ENCODE measurements at regions not wholly inside any gene's neighbourhood (a gene's known extent, or its start where the extent isn't known, plus 50 kb on each side); places are given as distances from the start of the nearest gene placed in this dataset.

GRCh38 chr7:131781-132482 is 60.4 kb upstream of the FAM20C start:
- Histone ChIP-seq H2AFZ (ENCODE audit: low read depth) (no peak overlapping the region), H4K20me1 (ENCODE audit: insufficient read depth) (no peaks in the 10 kb centered on the region), H3K4me2 (no peak overlapping the region), H3K9ac (no peak overlapping the region), H3K4me3 (ENCODE audit: low read depth in 2 of 2, low read length in 1 of 2) (no peak overlapping the region), H3K36me3 (replicated peaks in 1 of 2; ENCODE audit: control insufficient read depth in 1 of 2, insufficient read depth in 2 of 2, low read length in 1 of 2) (no peaks in the 10 kb centered on the region), H3K4me1 (ENCODE audit: control insufficient read depth in 1 of 2, insufficient read depth in 2 of 2, low read depth in 1 of 2, low read length in 1 of 2) (no peaks in the 10 kb centered on the region; a peak in 1 of 4 replicates), H3K9me2 (no peaks in the 10 kb centered on the region), H3K27me3 (ENCODE audit: insufficient read depth) (peaks cover 3% of the 10 kb centered on the region), H3F3A (replicated peaks; ENCODE audit: insufficient read depth) (no peaks in the 10 kb centered on the region), H3K27ac (ENCODE audit: low read depth in 2 of 2, low read length in 1 of 2) (no peak overlapping the region), H3K79me2 (ENCODE audit: insufficient read depth) (no peaks in the 10 kb centered on the region), H3K9me3 (no peaks in the 10 kb centered on the region)
- CTCF ChIA-PET = no interaction called here
- 76% methylated on average over 17 of the region's 21 CpGs for WGBS (ENCODE audit: low lambda C conversion rate)
- POLR2A ChIA-PET = interaction anchor here (0.5 kb wide), 1 partner anchor 715 kb away, joined by 3 read pairs; no protein-coding TSS in a partner anchor
- DNase-seq = no peak
- no peak for TF ChIP-seq GATA2 (CRISPR knock-in tag; IDR thresholded peaks at IDR 0.05)
- no peak for TF ChIP-seq MEF2A (IDR thresholded peaks at IDR 0.05; ENCODE audit: borderline replicate concordance, low read depth)
- TF ChIP-seq MXI1 (IDR thresholded peaks at IDR 0.05; ENCODE audit: low read depth, low read length) = no peak
- no peak for TF ChIP-seq PBX3 (IDR thresholded peaks at IDR 0.05)
- TF ChIP-seq TAF1 (IDR thresholded peaks at IDR 0.05; ENCODE audit: borderline replicate concordance, low read depth, low read length) = no peak
- TF ChIP-seq RCOR1 (IDR thresholded peaks at IDR 0.05; ENCODE audit: low read length) = no peak
- no peak for TF ChIP-seq POLR2AphosphoS5 (IDR thresholded peaks at IDR 0.05; ENCODE audit: low read depth, low read length)
- no peak for TF ChIP-seq FOSL2 (IDR thresholded peaks at IDR 0.05; ENCODE audit: borderline replicate concordance, low read depth)
- no peak for TF ChIP-seq TEAD4 (IDR thresholded peaks at IDR 0.05; ENCODE audit: borderline replicate concordance, insufficient read depth)
- no peak for TF ChIP-seq FOXJ3 (CRISPR knock-in tag; IDR thresholded peaks at IDR 0.05)
- no peak for TF ChIP-seq RAD21 (IDR thresholded peaks at IDR 0.05; ENCODE audit: low read length)
- no peak for TF ChIP-seq SIN3A (IDR thresholded peaks at IDR 0.05; ENCODE audit: borderline replicate concordance, low read depth, low read length)
- no peak for TF ChIP-seq MAX (IDR thresholded peaks at IDR 0.05; ENCODE audit: low read depth)

- Histone ChIP-seq H3F3A (replicated peaks; ENCODE audit: insufficient read depth) (no peaks in the 10 kb centered on the region), H3K9ac (no peak overlapping the region), H3K9me3 (no peaks in the 10 kb centered on the region), H3K9me2 (no peaks in the 10 kb centered on the region), H3K27me3 (ENCODE audit: insufficient read depth) (peaks cover 6% of the 10 kb centered on the region), H3K27ac (ENCODE audit: low read depth in 2 of 2, low read length in 1 of 2) (no peak overlapping the region), H3K36me3 (replicated peaks in 1 of 2; ENCODE audit: control insufficient read depth in 1 of 2, insufficient read depth in 2 of 2, low read length in 1 of 2) (no peaks in the 10 kb centered on the region), H3K4me2 (no peak overlapping the region), H3K4me1 (ENCODE audit: control insufficient read depth in 1 of 2, insufficient read depth in 2 of 2, low read depth in 1 of 2, low read length in 1 of 2) (no peaks in the 10 kb centered on the region; a peak in 1 of 4 replicates), H3K79me2 (ENCODE audit: insufficient read depth) (no peaks in the 10 kb centered on the region), H4K20me1 (ENCODE audit: insufficient read depth) (no peaks in the 10 kb centered on the region), H3K4me3 (ENCODE audit: low read depth in 2 of 2, low read length in 1 of 2) (no peak overlapping the region), H2AFZ (ENCODE audit: low read depth) (no peak overlapping the region)
- no peak for DNase-seq
- ChIA-PET CTCF (no interaction called here), POLR2A (no interaction called here)
- 33% methylated on average over 2 of the region's 2 CpGs for WGBS (ENCODE audit: low lambda C conversion rate)
- TF ChIP-seq PBX3 (IDR thresholded peaks at IDR 0.05) (no peak), FOXM1 (IDR thresholded peaks at IDR 0.05; ENCODE audit: low read depth) (no peak), REST (IDR thresholded peaks at IDR 0.05; ENCODE audit: low read depth, low read length) (no peak), TCF12 (IDR thresholded peaks at IDR 0.05) (no peak), FOSL2 (IDR thresholded peaks at IDR 0.05; ENCODE audit: borderline replicate concordance, low read depth) (no peak), NFIC (IDR thresholded peaks at IDR 0.05; ENCODE audit: borderline replicate concordance) (no peak), POLR2AphosphoS5 (IDR thresholded peaks at IDR 0.05; ENCODE audit: low read depth, low read length) (no peak), RCOR1 (IDR thresholded peaks at IDR 0.05; ENCODE audit: low read length) (no peak), MAX (IDR thresholded peaks at IDR 0.05; ENCODE audit: low read depth) (no peak), IRF3 (IDR thresholded peaks at IDR 0.05; ENCODE audit: low read depth, low read length) (no peak), EP300 (IDR thresholded peaks at IDR 0.05; ENCODE audit: borderline replicate concordance in 1 of 2, low read depth in 1 of 2, low read length in 1 of 2) (no peak), TEAD4 (IDR thresholded peaks at IDR 0.05; ENCODE audit: borderline replicate concordance, insufficient read depth) (no peak), NRF1 (IDR thresholded peaks at IDR 0.05; ENCODE audit: low read depth, low read length) (no peak)
Observed at GRCh38 chr7:132899-133298, 59.5 kb upstream of the FAM20C start.
